RWPE2 (cell line): ENCODE measurements at regions not wholly inside any gene's neighbourhood (a gene's known extent, or its start where the extent isn't known, plus 50 kb on each side); places are given as distances from the start of the nearest gene placed in this dataset.

Experiments
- ATAC-seq: fragments of 200-7000 bp; cut with Tn5 transposase; 3 replicates; pipeline ENCODE4 v1.9.1; 2021; ENCODE audit warnings: low read depth
- DNase-seq: peaks from one replicate; pipeline ENCODE4 v3.0.0-alpha.2; 2020; ENCODE audit warnings: low spot score
- H3K27ac ChIP-seq: fragments of 450-650 bp; 2 replicates; pipeline ENCODE4 v1.5.1; 2017; ENCODE audit warnings: mild to moderate bottlenecking; ENCODE audit not compliant: poor library complexity, severe bottlenecking
- H3K27me3 ChIP-seq: fragments of 250-450 bp; sonication (Bioruptor Pico); 2 replicates; pipeline ENCODE4 v1.5.1; 2021; ENCODE audit warnings: mild to moderate bottlenecking, moderate library complexity; ENCODE audit not compliant: insufficient read depth, poor library complexity, severe bottlenecking
- H3K36me3 ChIP-seq: fragments of 250-450 bp; sonication (Bioruptor Pico); 2 replicates; pipeline ENCODE4 v1.5.1; 2020; ENCODE audit warnings: low read depth, mild to moderate bottlenecking, moderate library complexity
- H3K4me1 ChIP-seq: fragments of 250-450 bp; sonication (Bioruptor Pico); 2 replicates; pipeline ENCODE4 v1.5.1; 2021; ENCODE audit warnings: mild to moderate bottlenecking, moderate library complexity; ENCODE audit not compliant: insufficient read depth, poor library complexity, severe bottlenecking
- H3K4me3 ChIP-seq: fragments of 250-450 bp; sonication (Bioruptor Pico); 2 replicates; pipeline ENCODE4 v1.5.1; 2021; ENCODE audit warnings: mild to moderate bottlenecking, moderate library complexity; ENCODE audit not compliant: severe bottlenecking
- H3K9me3 ChIP-seq: fragments of 250-450 bp; sonication (Bioruptor Pico); 2 replicates; pipeline ENCODE4 v1.5.1; 2021; ENCODE audit warnings: mild to moderate bottlenecking, moderate library complexity; ENCODE audit not compliant: severe bottlenecking
- CTCF ChIP-seq: fragments of 450-650 bp; IDR thresholded peaks from one replicate; pipeline ENCODE4 v1.5.1; 2017; ENCODE audit warnings: mild to moderate bottlenecking, moderate library complexity; ENCODE audit not compliant: poor library complexity, severe bottlenecking

DNA sequence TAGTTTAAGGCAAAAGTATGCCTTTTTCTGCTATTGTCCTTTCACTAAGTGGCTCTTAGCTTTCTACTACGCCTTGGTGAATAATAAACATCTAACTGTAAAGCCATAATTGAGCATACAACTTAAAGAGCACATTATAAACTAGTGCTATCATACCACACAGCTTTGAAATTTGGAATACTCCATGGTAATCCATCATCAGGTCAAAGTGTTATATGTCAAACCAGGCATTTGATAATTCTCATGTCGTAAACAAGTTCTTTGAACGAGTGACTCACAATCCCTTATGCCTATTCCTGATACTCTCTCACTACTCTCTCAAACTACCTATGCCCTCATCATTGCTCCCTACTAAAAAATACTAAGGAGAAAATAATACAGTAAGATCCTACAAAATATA is 60.3 kb upstream of the FMN2 start:
- no peak for DNase-seq

GRCh38 chr1:240033406-240033805 is 58.3 kb upstream of the FMN2 start:
- H3K36me3 ChIP-seq = no peaks in the 10 kb centered on the region
- DNase-seq = no peak
- no peak for TF ChIP-seq CTCF
- H3K4me3 ChIP-seq = no peak overlapping the region
- no peaks in the 10 kb centered on the region for H3K27me3 ChIP-seq
- H3K9me3 ChIP-seq = no peaks in the 10 kb centered on the region
- H3K27ac ChIP-seq = no peak overlapping the region
- ATAC-seq = no peak
- peaks cover 4% of the 10 kb centered on the region for H3K4me1 ChIP-seq

More for the DNA sequence above, 60.3 kb upstream of the FMN2 start:
- H3K36me3 ChIP-seq = no peaks in the 10 kb centered on the region
- H3K4me3 ChIP-seq = no peak overlapping the region
- no peaks in the 10 kb centered on the region for H3K27me3 ChIP-seq
- peaks cover 4% of the 10 kb centered on the region for H3K4me1 ChIP-seq
- no peak for TF ChIP-seq CTCF
- peak overlapping the region; percentile 41 for H3K27ac ChIP-seq
- peak; percentile 50 for ATAC-seq
- no peaks in the 10 kb centered on the region for H3K9me3 ChIP-seq

GRCh38 chr1:240036526-240036925 is 55.2 kb upstream of the FMN2 start:
- Histone ChIP-seq H3K9me3 (no peaks in the 10 kb centered on the region), H3K27me3 (no peaks in the 10 kb centered on the region), H3K4me1 (peaks cover under 1% of the 10 kb centered on the region), H3K27ac (no peak overlapping the region), H3K36me3 (no peaks in the 10 kb centered on the region), H3K4me3 (no peak overlapping the region)
- DNase-seq = no peak
- TF ChIP-seq CTCF = no peak
- ATAC-seq = no peak
